HL-60 (cell line): ENCODE measurements at regions not wholly inside any gene's neighbourhood (a gene's known extent, or its start where the extent isn't known, plus 50 kb on each side); places are given as distances from the start of the nearest gene placed in this dataset.

Experiments used
- CTCF ChIP-seq: IDR thresholded peaks from one replicate; pipeline ENCODE4 v1.5.1; 2011; ENCODE audit warnings: low read length, control low read depth, inconsistent platforms; ENCODE audit not compliant: insufficient read depth
- POLR2AphosphoS5 ChIP-seq: IDR thresholded peaks from 2 replicates; pipeline ENCODE4 v1.6.1; 2012; ENCODE audit warnings: low read depth

GRCh38 chr9:88801214-88801796, 190.0 kb upstream of the S1PR3 start:
- no peak for TF ChIP-seq CTCF
- TF ChIP-seq POLR2AphosphoS5 = no peak
